Activated naive CD8-positive, alpha-beta T cell treated with anti-CD3 and anti-CD28 coated beads, Interleukin-2, amount 10 ng/mL, durations not matched to agents 7 days and 5 days (primary cell): ENCODE measurements at regions not wholly inside any gene's neighbourhood (a gene's known extent, or its start where the extent isn't known, plus 50 kb on each side); places are given as distances from the start of the nearest gene placed in this dataset.

Experiments used
- ATAC-seq: fragments of 150-1000 bp; cut with Tn5 transposase; one replicate; pipeline ENCODE4 v1.10.0; 2021; ENCODE audit warnings: low read depth, moderate library complexity
- POLR2A ChIA-PET: fragments of 350-600 bp; sonication (Branson Sonifier 250); formaldehyde crosslinking; loops from one replicate; lab custom pipeline; 2021; ENCODE audit warnings: antibody characterized with exemption; lab: Charles Lee
- DNase-seq: peaks from one replicate; pipeline ENCODE4 v3.0.0; 2021
- H3K27ac Mint-ChIP-seq: one replicate; pipeline ENCODE4 v1.8.0; 2022; ENCODE audit warnings: mild to moderate bottlenecking, mixed read lengths
- H3K27me3 Mint-ChIP-seq: one replicate; pipeline ENCODE4 v1.8.0; 2022; ENCODE audit warnings: mild to moderate bottlenecking, moderate library complexity, mixed read lengths
- H3K36me3 Mint-ChIP-seq: one replicate; pipeline ENCODE4 v1.8.0; 2021; ENCODE audit warnings: mild to moderate bottlenecking, mixed read lengths
- H3K4me1 Mint-ChIP-seq: one replicate; pipeline ENCODE4 v1.8.0; 2021; ENCODE audit warnings: mixed read lengths
- H3K4me3 Mint-ChIP-seq: one replicate; pipeline ENCODE4 v1.8.0; 2022; ENCODE audit warnings: mild to moderate bottlenecking, moderate library complexity, mixed read lengths
- H3K9me3 Mint-ChIP-seq: one replicate; pipeline ENCODE4 v1.8.0; 2021; ENCODE audit warnings: mixed read lengths

DNA sequence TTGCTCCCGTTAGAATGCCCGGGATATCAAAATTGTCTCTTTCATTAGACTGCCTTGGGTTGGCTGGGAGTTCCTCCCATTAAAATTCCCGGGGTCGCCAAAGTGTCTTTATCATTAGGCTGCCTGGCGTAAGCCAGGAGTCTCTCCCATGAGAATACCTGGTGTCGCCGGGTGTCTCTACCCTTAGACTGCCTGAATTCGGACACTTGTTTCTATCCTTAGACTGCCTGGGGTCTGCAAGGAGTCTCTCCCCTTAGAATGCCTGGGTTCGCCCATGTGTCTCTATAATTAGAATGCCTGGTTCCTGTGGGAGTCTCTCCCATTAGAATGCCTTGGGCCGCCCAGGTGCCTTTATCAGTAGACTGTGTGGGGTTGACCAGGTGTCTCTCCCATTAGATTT lies 1538.2 kb downstream of the UQCRFS1 start:
- no peaks in the 10 kb centered on the region for H3K27me3 Mint-ChIP-seq

DNA sequence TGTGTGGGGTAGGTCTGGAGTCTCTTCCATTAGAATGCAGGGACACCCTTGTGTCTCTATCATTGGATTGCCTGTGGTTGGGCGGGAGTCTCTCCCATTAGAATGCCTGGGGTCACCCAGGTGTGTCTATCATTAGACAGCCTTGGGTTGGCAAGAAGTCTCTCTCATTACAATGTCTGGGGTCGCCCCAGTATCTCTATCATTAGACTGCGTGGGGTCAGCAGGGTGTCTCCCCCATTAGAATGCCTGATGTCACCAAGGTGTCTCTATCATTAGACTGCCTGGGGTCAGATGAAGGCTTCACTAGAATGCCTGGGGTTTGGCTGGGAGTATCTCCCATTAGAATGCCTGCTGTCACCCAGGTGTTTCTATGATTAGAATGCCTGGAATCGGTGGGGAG lies 1539.0 kb downstream of the UQCRFS1 start:
- H3K4me1 Mint-ChIP-seq: no peaks in the 10 kb centered on the region
- DNase-seq: no peak
- no peaks in the 10 kb centered on the region for H3K36me3 Mint-ChIP-seq
- H3K4me3 Mint-ChIP-seq: no peak overlapping the region
- peaks cover 21% of the 10 kb centered on the region for H3K9me3 Mint-ChIP-seq
- no peak for ATAC-seq
- no peaks in the 10 kb centered on the region for H3K27me3 Mint-ChIP-seq
- no peak overlapping the region for H3K27ac Mint-ChIP-seq
- POLR2A ChIA-PET: no interaction called here

More for the DNA sequence above, 1538.2 kb downstream of the UQCRFS1 start:
- no peak for ATAC-seq
- H3K36me3 Mint-ChIP-seq: no peaks in the 10 kb centered on the region
- H3K9me3 Mint-ChIP-seq: peaks cover 25% of the 10 kb centered on the region
- POLR2A ChIA-PET: no interaction called here
- no peak overlapping the region for H3K27ac Mint-ChIP-seq
- no peak overlapping the region for H3K4me3 Mint-ChIP-seq
- no peaks in the 10 kb centered on the region for H3K4me1 Mint-ChIP-seq
- no peak for DNase-seq

DNA sequence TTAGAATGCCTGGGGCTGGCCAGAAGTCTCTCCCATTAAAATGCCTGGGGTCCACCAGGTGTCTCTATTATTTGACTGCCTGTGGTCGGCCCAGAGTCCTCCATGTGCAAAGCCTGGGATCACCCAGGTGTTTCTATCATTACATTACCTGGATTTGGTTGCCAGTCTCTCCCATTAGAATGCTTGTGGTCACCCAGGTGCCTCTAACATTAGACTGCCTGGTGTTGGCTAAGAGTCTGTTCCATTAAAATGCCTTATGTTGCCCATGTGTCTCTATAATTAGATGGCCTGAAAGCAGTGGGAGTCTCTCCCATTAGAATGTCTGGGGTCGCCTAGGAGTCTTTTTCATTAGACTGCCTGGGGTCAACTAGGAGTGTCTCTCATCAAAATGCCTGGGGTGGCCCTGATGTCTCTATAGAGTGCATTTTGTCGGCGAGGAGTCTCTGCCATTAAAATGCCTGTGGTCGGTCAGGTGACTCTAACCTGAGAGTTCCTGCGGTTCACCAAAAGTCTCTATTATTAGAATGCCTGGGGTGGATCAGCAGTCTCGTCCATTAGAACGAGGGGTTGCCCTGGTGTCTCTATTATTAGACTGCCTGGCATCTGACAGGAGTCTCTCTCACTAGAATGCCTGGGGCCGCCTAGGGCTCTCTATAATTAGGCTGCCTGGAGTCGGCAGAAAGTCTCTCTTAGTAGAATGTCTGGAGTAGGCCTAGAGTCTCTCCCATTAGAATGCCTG lies 1540.5 kb downstream of the UQCRFS1 start:
- DNase-seq (no peak), ATAC-seq (no peak)
- no peak overlapping the region for H3K27ac Mint-ChIP-seq
- H3K9me3 Mint-ChIP-seq: peaks cover 17% of the 10 kb centered on the region
- H3K4me3 Mint-ChIP-seq: no peak overlapping the region
- no peaks in the 10 kb centered on the region for H3K27me3 Mint-ChIP-seq
- no peaks in the 10 kb centered on the region for H3K36me3 Mint-ChIP-seq
- POLR2A ChIA-PET: no interaction called here
- no peaks in the 10 kb centered on the region for H3K4me1 Mint-ChIP-seq

DNA sequence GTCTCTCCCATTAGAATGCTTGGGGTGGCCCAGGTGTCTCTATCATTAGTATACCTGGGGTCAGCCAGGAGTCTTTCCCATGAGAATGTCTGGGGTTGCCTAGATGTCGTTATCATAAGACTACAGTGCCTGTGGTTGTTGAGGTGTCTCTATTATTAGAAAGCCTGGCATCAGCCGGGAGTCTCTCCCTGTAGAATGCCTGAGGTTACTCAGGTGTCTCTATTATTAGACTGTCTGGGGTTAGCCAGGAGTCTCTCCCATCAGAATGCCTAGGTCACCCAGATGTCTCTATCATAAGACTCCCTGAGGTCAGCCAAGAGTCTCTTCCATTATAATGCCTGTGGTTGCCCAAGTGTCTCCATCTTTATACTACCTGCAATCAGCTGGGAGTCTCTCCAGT lies 1541.1 kb downstream of the UQCRFS1 start:
- Mint-ChIP-seq H3K4me1 (no peaks in the 10 kb centered on the region), H3K36me3 (no peaks in the 10 kb centered on the region), H3K27ac (no peak overlapping the region), H3K9me3 (peaks cover 19% of the 10 kb centered on the region), H3K27me3 (no peaks in the 10 kb centered on the region), H3K4me3 (no peak overlapping the region)
- POLR2A ChIA-PET: no interaction called here
- ATAC-seq (no peak), DNase-seq (no peak)

DNA sequence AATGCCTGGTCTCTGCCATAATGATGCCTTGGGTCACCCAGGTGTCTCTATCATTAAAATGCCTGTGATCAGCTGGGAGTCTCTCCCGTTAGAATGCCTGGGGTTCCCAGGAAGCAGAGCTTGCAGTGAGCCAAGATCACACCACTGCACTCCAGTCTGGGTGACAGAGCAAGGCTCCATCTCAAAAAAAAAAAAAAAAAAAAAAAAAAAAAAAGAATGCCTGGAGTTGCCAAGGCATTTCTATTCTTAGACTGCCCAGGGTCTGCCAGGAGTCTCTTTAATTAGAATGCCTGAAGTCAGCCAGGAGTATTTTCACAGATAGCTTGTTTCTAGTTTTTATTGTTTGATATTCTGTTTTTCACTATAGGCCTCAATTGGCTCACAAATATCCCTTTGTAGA lies 1552.5 kb downstream of the UQCRFS1 start:
- H3K4me3 Mint-ChIP-seq: no peak overlapping the region
- H3K36me3 Mint-ChIP-seq: no peaks in the 10 kb centered on the region
- POLR2A ChIA-PET: no interaction called here
- no peaks in the 10 kb centered on the region for H3K4me1 Mint-ChIP-seq
- no peak for DNase-seq
- peaks cover 17% of the 10 kb centered on the region for H3K9me3 Mint-ChIP-seq
- no peak for ATAC-seq
- H3K27me3 Mint-ChIP-seq: no peaks in the 10 kb centered on the region
- H3K27ac Mint-ChIP-seq: no peak overlapping the region

DNA sequence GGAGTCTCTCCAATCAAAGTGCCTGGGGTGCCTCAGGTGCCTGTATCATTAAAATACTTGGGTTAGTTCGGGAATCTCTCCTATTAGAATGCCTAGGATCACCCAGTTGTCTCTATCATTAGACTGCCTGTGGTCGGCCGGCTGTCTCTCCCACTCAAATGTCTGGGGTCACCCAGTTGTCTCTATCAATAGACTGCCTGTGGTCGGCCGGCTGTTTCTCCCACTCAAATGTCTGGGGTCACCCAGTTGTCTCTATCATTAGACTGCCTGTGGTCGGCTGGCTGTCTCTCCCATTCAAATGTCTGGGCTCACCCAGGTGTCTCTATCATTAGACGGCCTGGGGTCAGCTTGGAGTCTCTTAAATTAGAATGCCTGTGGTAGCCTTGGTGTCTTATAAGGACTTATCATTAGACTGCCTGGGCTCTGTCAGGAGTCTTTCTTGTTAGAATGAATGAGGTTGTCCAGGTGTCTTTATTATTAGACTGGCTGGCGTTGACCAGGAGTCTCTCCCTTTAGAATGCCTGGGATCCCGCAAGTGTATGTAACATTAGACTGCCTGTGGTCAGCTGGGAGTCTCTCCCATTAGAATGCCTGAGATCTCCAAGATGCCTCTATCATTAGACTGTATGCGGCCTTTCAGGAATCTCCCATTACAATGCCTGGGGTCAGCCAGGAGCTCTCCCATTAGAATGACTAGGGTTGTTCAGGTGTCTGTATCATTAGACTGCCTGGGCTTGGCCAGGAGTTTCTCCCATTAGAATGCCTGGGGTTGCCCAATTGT lies 1555.5 kb downstream of the UQCRFS1 start:
- Mint-ChIP-seq H3K27me3 (no peaks in the 10 kb centered on the region), H3K36me3 (no peaks in the 10 kb centered on the region), H3K27ac (no peak overlapping the region), H3K4me1 (no peaks in the 10 kb centered on the region), H3K9me3 (peaks cover 26% of the 10 kb centered on the region), H3K4me3 (no peak overlapping the region)
- DNase-seq (no peak), ATAC-seq (no peak)
- POLR2A ChIA-PET: no interaction called here

DNA sequence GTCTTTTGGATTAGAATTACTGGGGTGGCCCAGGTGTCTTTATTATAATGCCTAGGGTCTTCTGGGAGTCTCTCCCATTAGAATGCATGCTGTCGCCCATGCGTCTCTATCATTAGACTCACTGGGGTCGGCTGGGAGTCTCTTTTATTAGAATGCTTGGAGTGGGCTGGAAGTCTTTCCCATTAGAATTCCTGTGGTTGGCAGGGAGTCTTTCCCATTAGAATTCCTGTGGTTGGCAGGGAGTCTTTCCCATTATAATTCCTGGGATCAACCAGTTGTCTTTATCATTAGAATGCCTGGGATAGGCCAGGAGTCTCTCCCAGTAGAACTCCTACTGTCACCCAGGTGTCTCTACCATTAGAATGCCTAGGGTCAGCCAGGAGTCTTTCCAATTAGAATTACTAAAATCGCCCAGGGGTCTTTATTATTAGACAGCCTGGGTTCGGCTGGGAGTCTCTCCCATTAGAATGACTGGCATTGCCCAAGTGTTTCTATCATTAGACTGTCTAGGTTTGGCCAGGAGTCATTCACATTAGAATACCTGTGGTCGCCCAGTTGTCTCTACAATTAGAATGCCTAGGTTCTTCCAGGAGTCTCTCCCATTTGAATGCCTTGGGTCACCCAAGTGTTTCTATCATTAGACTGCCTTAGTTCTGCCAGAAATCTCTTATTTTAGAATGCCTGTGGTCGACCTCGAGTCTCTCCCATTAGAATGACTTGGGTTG lies 1558.5 kb downstream of the UQCRFS1 start:
- no peak for DNase-seq

DNA sequence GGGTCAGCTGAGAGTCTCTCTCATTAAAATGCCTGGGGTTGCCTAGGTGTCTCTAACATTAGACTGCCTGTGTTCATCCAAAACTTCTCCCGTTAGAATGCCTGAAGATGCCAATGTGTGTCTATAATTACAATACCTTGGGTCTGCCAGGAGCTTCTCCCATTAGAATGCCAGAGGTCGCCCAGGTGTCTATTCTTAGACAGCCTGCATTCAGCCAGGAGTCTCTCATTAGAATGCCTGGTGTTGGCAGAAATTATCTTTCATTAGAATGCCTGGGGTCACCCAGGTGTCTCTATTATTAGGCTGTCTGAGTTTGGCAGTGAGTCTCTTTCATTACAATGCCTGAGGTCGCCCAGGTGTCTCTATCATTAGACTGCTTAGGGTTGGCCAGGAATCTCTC lies 1560.2 kb downstream of the UQCRFS1 start:
- POLR2A ChIA-PET: no interaction called here
- no peak for ATAC-seq
- DNase-seq: no peak
- Mint-ChIP-seq H3K4me1 (no peaks in the 10 kb centered on the region), H3K27me3 (no peaks in the 10 kb centered on the region), H3K36me3 (no peaks in the 10 kb centered on the region), H3K9me3 (peaks cover 45% of the 10 kb centered on the region), H3K4me3 (no peak overlapping the region), H3K27ac (no peak overlapping the region)

More for the DNA sequence above, 1558.5 kb downstream of the UQCRFS1 start:
- no peaks in the 10 kb centered on the region for H3K4me1 Mint-ChIP-seq
- H3K4me3 Mint-ChIP-seq: no peak overlapping the region
- no peak overlapping the region for H3K27ac Mint-ChIP-seq
- no peaks in the 10 kb centered on the region for H3K27me3 Mint-ChIP-seq
- H3K36me3 Mint-ChIP-seq: no peaks in the 10 kb centered on the region
- ATAC-seq: no peak
- POLR2A ChIA-PET: no interaction called here
- H3K9me3 Mint-ChIP-seq: peaks cover 43% of the 10 kb centered on the region

DNA sequence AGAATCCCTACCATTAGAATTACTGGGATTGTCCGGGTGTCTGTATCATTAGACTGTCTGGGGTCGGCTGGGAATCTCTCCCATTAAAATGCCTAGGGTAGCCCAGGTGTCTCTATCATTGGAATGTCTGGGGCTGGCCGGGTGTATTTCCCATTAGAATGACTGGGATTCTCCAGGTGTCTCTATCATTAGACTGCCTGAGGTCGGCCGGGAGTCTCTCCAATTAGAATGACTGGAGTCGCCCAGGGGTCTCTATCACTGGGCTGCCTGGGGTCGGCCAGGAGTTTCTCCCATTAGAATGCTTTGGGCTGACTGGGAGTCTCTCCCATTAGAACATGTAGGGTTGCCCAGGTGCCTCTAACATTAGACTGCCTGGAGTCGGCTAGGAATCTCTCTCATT lies 1560.7 kb downstream of the UQCRFS1 start:
- POLR2A ChIA-PET: no interaction called here
- no peak for DNase-seq
- H3K27me3 Mint-ChIP-seq: no peaks in the 10 kb centered on the region
- H3K27ac Mint-ChIP-seq: no peak overlapping the region
- H3K36me3 Mint-ChIP-seq: no peaks in the 10 kb centered on the region
- H3K4me3 Mint-ChIP-seq: no peak overlapping the region
- H3K9me3 Mint-ChIP-seq: peaks cover 45% of the 10 kb centered on the region
- ATAC-seq: no peak
- no peaks in the 10 kb centered on the region for H3K4me1 Mint-ChIP-seq

DNA sequence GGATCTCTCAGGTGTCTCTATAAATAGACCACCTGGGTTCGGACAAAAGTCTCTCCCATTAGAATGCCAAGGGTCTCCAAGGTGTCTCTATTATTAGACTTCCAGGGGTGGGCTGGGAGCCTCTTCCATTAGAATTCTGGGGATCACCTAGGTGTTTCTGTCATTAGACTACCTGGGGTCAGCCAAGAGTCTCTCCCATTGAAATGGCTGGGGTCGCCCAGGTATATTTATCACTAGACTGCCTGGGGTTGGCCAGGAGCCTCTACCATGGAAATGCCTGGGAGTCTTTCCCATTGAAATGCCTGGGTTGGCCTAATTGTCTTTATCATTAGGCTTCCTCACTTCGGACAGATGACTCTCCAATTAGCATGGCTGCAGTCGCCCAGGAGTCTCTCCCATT lies 1565.5 kb downstream of the UQCRFS1 start:
- POLR2A ChIA-PET: no interaction called here
- Mint-ChIP-seq H3K4me3 (no peak overlapping the region), H3K9me3 (peaks cover 25% of the 10 kb centered on the region), H3K4me1 (no peaks in the 10 kb centered on the region), H3K27me3 (no peaks in the 10 kb centered on the region), H3K27ac (no peak overlapping the region), H3K36me3 (no peaks in the 10 kb centered on the region)
- DNase-seq (no peak), ATAC-seq (no peak)

DNA sequence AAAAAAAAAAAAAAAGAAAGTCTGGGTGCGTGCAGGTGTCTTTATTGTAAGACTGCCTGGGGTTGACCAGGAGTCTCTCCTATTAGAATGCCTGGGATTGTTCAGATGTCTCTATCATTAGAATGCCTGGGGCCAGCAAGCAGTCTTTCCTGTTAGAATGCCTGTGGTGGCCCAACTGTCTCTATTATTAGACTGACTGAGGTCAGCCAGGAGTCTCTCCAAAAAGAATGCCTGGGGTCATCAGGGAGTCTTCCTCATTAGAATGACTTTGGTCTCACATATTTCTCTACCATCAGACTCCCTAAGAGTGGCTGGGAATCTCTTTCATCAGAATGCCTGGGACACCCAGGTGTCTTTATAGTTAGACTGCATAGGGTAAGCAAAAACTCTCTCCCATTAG lies 1577.5 kb downstream of the UQCRFS1 start:
- Mint-ChIP-seq H3K27me3 (no peaks in the 10 kb centered on the region), H3K9me3 (peaks cover 10% of the 10 kb centered on the region), H3K27ac (no peak overlapping the region), H3K4me3 (no peak overlapping the region), H3K4me1 (no peaks in the 10 kb centered on the region), H3K36me3 (no peaks in the 10 kb centered on the region)
- no peak for DNase-seq
- POLR2A ChIA-PET: no interaction called here
- ATAC-seq: no peak

DNA sequence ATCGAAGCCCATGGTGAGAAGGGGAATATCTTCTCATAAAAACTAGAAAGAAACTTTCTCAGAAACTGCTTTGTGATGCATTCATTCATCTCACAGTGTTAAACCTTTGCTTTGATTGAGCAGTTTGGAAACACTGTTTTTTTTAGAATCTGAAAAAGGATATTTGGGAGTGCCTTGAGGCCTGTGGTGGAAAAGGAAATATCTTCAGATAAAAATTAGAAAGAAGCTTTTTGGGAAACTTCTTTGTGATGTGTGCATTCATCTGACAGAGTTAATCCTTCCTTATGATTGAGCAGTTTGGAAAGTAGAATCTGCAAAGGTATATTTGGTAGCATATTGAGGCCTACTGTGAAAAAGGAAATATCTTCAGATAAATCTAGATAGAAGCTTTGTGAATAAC lies 1594.9 kb downstream of the UQCRFS1 start:
- Mint-ChIP-seq H3K27me3 (no peaks in the 10 kb centered on the region), H3K4me3 (no peak overlapping the region), H3K36me3 (no peaks in the 10 kb centered on the region), H3K27ac (no peak overlapping the region), H3K9me3 (peaks cover 28% of the 10 kb centered on the region), H3K4me1 (no peaks in the 10 kb centered on the region)
- DNase-seq (no peak), ATAC-seq (no peak)
- POLR2A ChIA-PET: no interaction called here

DNA sequence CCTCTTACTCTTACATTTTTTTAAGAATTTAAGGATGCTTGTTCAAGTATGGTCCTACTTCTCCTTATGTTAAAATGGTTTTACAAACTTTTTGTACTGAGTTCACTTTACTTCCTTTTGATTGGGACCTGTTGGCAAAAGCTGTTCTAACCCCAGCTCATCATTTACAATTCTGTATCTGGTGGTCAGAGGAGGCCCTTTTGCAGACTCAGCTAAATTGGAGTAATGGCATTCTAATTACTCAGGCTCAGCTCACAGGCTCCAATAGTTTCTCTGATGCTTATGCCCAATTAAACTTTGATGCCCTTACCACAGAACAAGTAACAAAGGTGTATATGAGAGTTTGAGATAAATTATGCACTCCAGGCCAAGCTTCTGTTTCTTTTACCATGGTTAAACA lies 1632.0 kb downstream of the UQCRFS1 start:
- Mint-ChIP-seq H3K4me3 (no peak overlapping the region), H3K9me3 (peaks cover 25% of the 10 kb centered on the region), H3K4me1 (no peaks in the 10 kb centered on the region), H3K36me3 (peaks cover 2% of the 10 kb centered on the region), H3K27ac (no peak overlapping the region), H3K27me3 (no peaks in the 10 kb centered on the region)
- ATAC-seq (no peak), DNase-seq (no peak)
- POLR2A ChIA-PET: no interaction called here
